Esophagus (tissue), 2 donors: ENCODE measurements at regions not wholly inside any gene's neighbourhood (a gene's known extent, or its start where the extent isn't known, plus 50 kb on each side); places are given as distances from the start of the nearest gene placed in this dataset.

ENCODE experiments used
- H3K27ac ChIP-seq, 2 donors: one replicate each; pipeline ENCODE4 v1.5.1; 2013; ENCODE audit warnings: low read depth in 2 of 2, mild to moderate bottlenecking in 2 of 2, inconsistent platforms in 1 of 2, low read length in 1 of 2, moderate library complexity in 1 of 2
- H3K27me3 ChIP-seq, 2 donors: one replicate each; pipeline ENCODE4 v1.6.1; 2013; ENCODE audit warnings: low read length in 2 of 2, control low read depth in 1 of 2, mild to moderate bottlenecking in 1 of 2; ENCODE audit not compliant: insufficient read depth in 2 of 2, control insufficient read depth in 1 of 2
- H3K36me3 ChIP-seq, 2 donors: one replicate each; pipeline ENCODE4 v1.6.1; 2013; ENCODE audit warnings: low read length in 1 of 2; ENCODE audit not compliant: control insufficient read depth in 2 of 2, insufficient read depth in 2 of 2
- H3K4me1 ChIP-seq, 2 donors: one replicate each; pipeline ENCODE4 v1.6.1; 2013; ENCODE audit warnings: low read length in 1 of 2; ENCODE audit not compliant: control insufficient read depth in 2 of 2, insufficient read depth in 2 of 2
- H3K4me3 ChIP-seq, 2 donors: one replicate each; pipeline ENCODE4 v1.5.1; 2013; ENCODE audit warnings: low read length in 2 of 2, mild to moderate bottlenecking in 2 of 2, low read depth in 1 of 2, moderate library complexity in 1 of 2
- H3K9me3 ChIP-seq, 2 donors: one replicate each; pipeline ENCODE4 v1.6.1; 2013; ENCODE audit warnings: mild to moderate bottlenecking in 2 of 2, low read depth in 1 of 2, low read length in 1 of 2, moderate library complexity in 1 of 2; ENCODE audit not compliant: control insufficient read depth in 2 of 2, insufficient read depth in 1 of 2
- WGBS, 2 donors: extraction: QIAGEN DNeasy Blood & Tissue Kit; methylation state at CpG; one replicate each; pipeline ENCODE4 v1.1.7; 2013; 5-methylcytosine and 5-hydroxymethylcytosine counted together
- donor health status: healthy with polysubstance abuse.
- donor health status: Bipolar disorder and iron deficiency.

GRCh38 chr13:53357582-53357981 lies 329.0 kb downstream of the OLFM4 start:
- H3K36me3 ChIP-seq: no peaks in the 10 kb centered on the region
- H3K4me1 ChIP-seq: no peaks in the 10 kb centered on the region
- WGBS, 2 donors: 65 to 66% methylated on average over 3 of the region's 3 CpGs
- H3K9me3 ChIP-seq: no peaks in the 10 kb centered on the region
- no peak overlapping the region for H3K27ac ChIP-seq
- H3K4me3 ChIP-seq: no peak overlapping the region
- H3K27me3 ChIP-seq: no peaks in the 10 kb centered on the region

- H3K36me3 ChIP-seq: no peaks in the 10 kb centered on the region
- H3K27ac ChIP-seq: no peak overlapping the region
- 60 to 65% methylated on average over 2 of the region's 2 CpGs for WGBS, 2 donors
- H3K4me3 ChIP-seq: no peak overlapping the region
- H3K9me3 ChIP-seq: no peaks in the 10 kb centered on the region
- no peaks in the 10 kb centered on the region for H3K27me3 ChIP-seq
- H3K4me1 ChIP-seq: no peaks in the 10 kb centered on the region
Measured at GRCh38 chr13:53368948-53369347, 340.3 kb downstream of the OLFM4 start.

GRCh38 chr13:53379485-53379884 lies 350.9 kb downstream of the OLFM4 start:
- Histone ChIP-seq H3K4me3 (no peak overlapping the region), H3K36me3 (no peaks in the 10 kb centered on the region), H3K9me3 (peaks cover 0 to 2% of the 10 kb centered on the region in 2 donors), H3K27ac (no peak overlapping the region), H3K27me3 (no peaks in the 10 kb centered on the region), H3K4me1 (no peaks in the 10 kb centered on the region)
- 79 to 93% methylated on average over 1 of the region's 1 CpG for WGBS, 2 donors

GRCh38 chr13:53382008-53382407 lies 353.4 kb downstream of the OLFM4 start:
- Histone ChIP-seq H3K4me3 (no peak overlapping the region), H3K36me3 (no peaks in the 10 kb centered on the region), H3K27me3 (no peaks in the 10 kb centered on the region), H3K4me1 (no peaks in the 10 kb centered on the region), H3K27ac (no peak overlapping the region), H3K9me3 (peaks cover 0 to 4% of the 10 kb centered on the region in 2 donors)
- WGBS, 2 donors: 43 to 54% methylated on average over 3 of the region's 3 CpGs

GRCh38 chr13:53398051-53398450 lies 369.4 kb downstream of the OLFM4 start:
- no peak overlapping the region for H3K27ac ChIP-seq
- 70 to 76% methylated on average over 2 of the region's 2 CpGs for WGBS, 2 donors
- no peaks in the 10 kb centered on the region for H3K27me3 ChIP-seq
- no peaks in the 10 kb centered on the region for H3K9me3 ChIP-seq
- no peaks in the 10 kb centered on the region for H3K4me1 ChIP-seq
- H3K36me3 ChIP-seq: no peaks in the 10 kb centered on the region
- no peak overlapping the region for H3K4me3 ChIP-seq

GRCh38 chr13:53405616-53406015 lies 377.0 kb downstream of the OLFM4 start:
- H3K4me1 ChIP-seq: no peaks in the 10 kb centered on the region
- 84 to 85% methylated on average over 8 of the region's 8 CpGs for WGBS, 2 donors
- H3K27me3 ChIP-seq: no peaks in the 10 kb centered on the region
- H3K27ac ChIP-seq: no peak overlapping the region
- peaks cover 7 to 9% of the 10 kb centered on the region in 2 donors for H3K9me3 ChIP-seq
- H3K4me3 ChIP-seq: no peak overlapping the region
- no peaks in the 10 kb centered on the region for H3K36me3 ChIP-seq

- Histone ChIP-seq H3K4me3 (no peak overlapping the region), H3K36me3 (no peaks in the 10 kb centered on the region), H3K9me3 (peaks cover 7 to 9% of the 10 kb centered on the region in 2 donors), H3K27me3 (no peaks in the 10 kb centered on the region), H3K27ac (no peak overlapping the region), H3K4me1 (no peaks in the 10 kb centered on the region)
- WGBS, 2 donors: 87 to 89% methylated on average over 8 of the region's 8 CpGs
Measured at GRCh38 chr13:53408306-53408705, 379.7 kb downstream of the OLFM4 start.

GRCh38 chr13:53408847-53409568 lies 380.4 kb downstream of the OLFM4 start:
- no peaks in the 10 kb centered on the region for H3K36me3 ChIP-seq
- H3K4me1 ChIP-seq: no peaks in the 10 kb centered on the region
- H3K4me3 ChIP-seq: no peak overlapping the region
- 93 to 94% methylated on average over 23 to 24 of the region's 24 CpGs for WGBS, 2 donors
- H3K27ac ChIP-seq: no peak overlapping the region
- peaks cover 7 to 9% of the 10 kb centered on the region in 2 donors for H3K9me3 ChIP-seq
- no peaks in the 10 kb centered on the region for H3K27me3 ChIP-seq

GRCh38 chr13:53411463-53411862 lies 382.9 kb downstream of the OLFM4 start:
- Histone ChIP-seq H3K27ac (no peak overlapping the region), H3K27me3 (no peaks in the 10 kb centered on the region), H3K4me3 (no peak overlapping the region), H3K4me1 (no peaks in the 10 kb centered on the region), H3K36me3 (no peaks in the 10 kb centered on the region), H3K9me3 (peaks cover 3 to 4% of the 10 kb centered on the region in 2 donors)
- WGBS, 2 donors: 28 to 44% methylated on average over 1 of the region's 1 CpG

- no peaks in the 10 kb centered on the region for H3K27me3 ChIP-seq
- WGBS, 2 donors: 78 to 83% methylated on average over 2 of the region's 2 CpGs
- H3K27ac ChIP-seq: no peak overlapping the region
- H3K9me3 ChIP-seq: no peaks in the 10 kb centered on the region
- no peaks in the 10 kb centered on the region for H3K4me1 ChIP-seq
- no peak overlapping the region for H3K4me3 ChIP-seq
- no peaks in the 10 kb centered on the region for H3K36me3 ChIP-seq
Measured at GRCh38 chr13:53415135-53415534, 386.5 kb downstream of the OLFM4 start.
